ENCODE measurements at regions not wholly inside any gene's neighbourhood (a gene's known extent, or its start where the extent isn't known, plus 50 kb on each side); places are given as distances from the start of the nearest gene placed in this dataset.
"Not testable (repeated sequence)": the region's sequence is repeated elsewhere in the genome, so short reads cannot be mapped to it uniquely, and the experiment has no call there.

- DNase-seq (ENCODE audit: low spot score), result no peak
- no peaks in the 10 kb centered on the region for H3F3A ChIP-seq (ENCODE audit: low read depth)
- Mint-ChIP-seq H3K27me3 (ENCODE audit: insufficient read depth, low read depth) (no peaks in the 10 kb centered on the region), H3K4me1 (no peaks in the 10 kb centered on the region), H3K27ac (no peak overlapping the region), H3K9me3 (no peaks in the 10 kb centered on the region), H3K36me3 (no peaks in the 10 kb centered on the region), H3K4me3 (no peak overlapping the region)
- no peaks in the 10 kb centered on the region for H3K36me3 ChIP-seq
- H3K4me1 ChIP-seq, result no peaks in the 10 kb centered on the region
- H2AFZ ChIP-seq (replicated peaks), result no peak overlapping the region
- no peaks in the 10 kb centered on the region for H3K79me2 ChIP-seq (ENCODE audit: low read depth)
- no peak for TF ChIP-seq CTCF (IDR thresholded peaks at IDR 0.05)
- TF ChIP-seq EZH2phosphoT487 (IDR thresholded peaks at IDR 0.05), result no peak
- no peak for TF ChIP-seq EZH2 (IDR thresholded peaks at IDR 0.05)
- no peak overlapping the region for H3K27ac ChIP-seq
- no peak overlapping the region for H3K4me2 ChIP-seq
- no peak overlapping the region for H3K9ac ChIP-seq
- no peaks in the 10 kb centered on the region for H4K20me1 ChIP-seq (ENCODE audit: low read depth)
- H3K9me3 ChIP-seq (ENCODE audit: low read depth), result no peaks in the 10 kb centered on the region
- no peaks in the 10 kb centered on the region for H3K27me3 ChIP-seq
- H3K4me3 ChIP-seq, result no peak overlapping the region
Measured at GRCh38 chr5:57632937-57633336, 150.3 kb upstream of the ACTBL2 start.

- H3K27me3 Mint-ChIP-seq (ENCODE audit: insufficient read depth, low read depth); H3K4me3 Mint-ChIP-seq; H3K27ac ChIP-seq; H3K4me1 Mint-ChIP-seq; H3K36me3 Mint-ChIP-seq; H3K27ac Mint-ChIP-seq; H3K4me3 ChIP-seq; H3K9me3 Mint-ChIP-seq; H3K9ac ChIP-seq; H3K36me3 ChIP-seq; H3K27me3 ChIP-seq; H3K9me3 ChIP-seq (ENCODE audit: low read depth); H2AFZ ChIP-seq (replicated peaks); H3K79me2 ChIP-seq (ENCODE audit: low read depth); H3K4me2 ChIP-seq; H3F3A ChIP-seq (ENCODE audit: low read depth); H3K4me1 ChIP-seq; H4K20me1 ChIP-seq (ENCODE audit: low read depth); DNase-seq (ENCODE audit: low spot score): not testable (repeated sequence)
Measured at GRCh38 chr5:57631139-57631538, 148.5 kb upstream of the ACTBL2 start.

GRCh38 chr5:57627661-57628060 lies 145.1 kb upstream of the ACTBL2 start:
- H3K4me1 ChIP-seq, result no peaks in the 10 kb centered on the region
- Mint-ChIP-seq H3K27ac (no peak overlapping the region), H3K4me1 (no peaks in the 10 kb centered on the region), H3K4me3 (no peak overlapping the region), H3K9me3 (no peaks in the 10 kb centered on the region), H3K36me3 (no peaks in the 10 kb centered on the region), H3K27me3 (ENCODE audit: insufficient read depth, low read depth) (no peaks in the 10 kb centered on the region)
- H3K4me2 ChIP-seq, result no peak overlapping the region
- no peak overlapping the region for H3K9ac ChIP-seq
- no peak overlapping the region for H2AFZ ChIP-seq (replicated peaks)
- no peaks in the 10 kb centered on the region for H3F3A ChIP-seq (ENCODE audit: low read depth)
- no peaks in the 10 kb centered on the region for H4K20me1 ChIP-seq (ENCODE audit: low read depth)
- H3K27ac ChIP-seq, result no peak overlapping the region
- no peaks in the 10 kb centered on the region for H3K9me3 ChIP-seq (ENCODE audit: low read depth)
- H3K4me3 ChIP-seq, result no peak overlapping the region
- TF ChIP-seq EZH2 (IDR thresholded peaks at IDR 0.05), result no peak
- TF ChIP-seq CTCF (IDR thresholded peaks at IDR 0.05), result no peak
- TF ChIP-seq EZH2phosphoT487 (IDR thresholded peaks at IDR 0.05), result no peak
- no peaks in the 10 kb centered on the region for H3K36me3 ChIP-seq
- DNase-seq (ENCODE audit: low spot score), result no peak
- no peaks in the 10 kb centered on the region for H3K79me2 ChIP-seq (ENCODE audit: low read depth)
- no peaks in the 10 kb centered on the region for H3K27me3 ChIP-seq

GRCh38 chr5:57626703-57627102 lies 144.1 kb upstream of the ACTBL2 start:
- H2AFZ ChIP-seq (replicated peaks), result no peak overlapping the region
- no peaks in the 10 kb centered on the region for H3K36me3 Mint-ChIP-seq
- no peak overlapping the region for H3K4me2 ChIP-seq
- TF ChIP-seq EZH2 (IDR thresholded peaks at IDR 0.05), result no peak
- TF ChIP-seq EZH2phosphoT487 (IDR thresholded peaks at IDR 0.05), result no peak
- TF ChIP-seq CTCF (IDR thresholded peaks at IDR 0.05), result no peak
- H3K27me3 Mint-ChIP-seq (ENCODE audit: insufficient read depth, low read depth), result no peaks in the 10 kb centered on the region
- no peak overlapping the region for H3K4me3 Mint-ChIP-seq
- no peaks in the 10 kb centered on the region for H3K9me3 Mint-ChIP-seq
- no peak overlapping the region for H3K27ac ChIP-seq
- H3K4me1 Mint-ChIP-seq, result no peaks in the 10 kb centered on the region
- H3K27ac Mint-ChIP-seq, result no peak overlapping the region
- H3K36me3 ChIP-seq, result no peaks in the 10 kb centered on the region
- no peaks in the 10 kb centered on the region for H3K4me1 ChIP-seq
- no peak for DNase-seq (ENCODE audit: low spot score)
- H3F3A ChIP-seq (ENCODE audit: low read depth), result no peaks in the 10 kb centered on the region
- H3K9me3 ChIP-seq (ENCODE audit: low read depth), result no peaks in the 10 kb centered on the region
- H3K27me3 ChIP-seq, result no peaks in the 10 kb centered on the region
- H4K20me1 ChIP-seq (ENCODE audit: low read depth), result no peaks in the 10 kb centered on the region
- H3K4me3 ChIP-seq, result no peak overlapping the region
- no peak overlapping the region for H3K9ac ChIP-seq
- no peaks in the 10 kb centered on the region for H3K79me2 ChIP-seq (ENCODE audit: low read depth)
